DMS79 treated with DMSO at 0.1 percent for 48 hours (cell line): ENCODE measurements at regions not wholly inside any gene's neighbourhood (a gene's known extent, or its start where the extent isn't known, plus 50 kb on each side); places are given as distances from the start of the nearest gene placed in this dataset.
"Not testable (repeated sequence)": the region's sequence is repeated elsewhere in the genome, so short reads cannot be mapped to it uniquely, and the experiment has no call there.

Experiments
- DNase-seq: peaks from one replicate; lab custom pipeline; 2025; lab: John Stamatoyannopoulos, UW

DNA sequence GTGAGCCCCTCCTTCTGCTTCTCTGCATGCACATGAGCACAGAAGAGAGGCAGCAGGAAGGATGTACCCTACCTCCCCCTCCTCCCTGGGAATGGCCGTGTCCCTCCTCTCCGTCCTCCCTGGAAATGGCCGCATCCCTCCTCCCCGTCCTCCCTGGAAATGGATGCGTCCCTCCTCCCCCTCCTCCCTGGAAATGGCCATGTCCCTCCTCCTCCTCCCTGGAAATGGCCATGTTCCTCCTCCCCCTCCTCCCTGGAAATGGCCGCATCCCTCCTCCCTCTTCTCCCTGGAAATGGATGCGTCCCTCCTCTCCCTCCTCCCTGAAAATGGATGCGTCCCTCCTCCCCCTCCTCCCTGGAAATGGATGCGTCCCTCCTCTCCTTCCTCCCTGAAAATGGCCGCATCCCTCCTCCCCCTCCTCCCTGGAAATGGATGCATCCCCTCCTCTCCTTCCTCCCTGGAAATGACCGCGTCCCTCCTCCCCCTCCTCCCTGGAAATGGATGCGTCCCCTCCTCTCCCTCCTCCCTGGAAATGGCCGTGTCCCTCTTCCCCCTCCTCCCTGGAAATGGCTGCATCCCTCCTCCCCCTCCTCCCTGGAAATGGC, 428.6 kb downstream of the AACS start:
- no peak for DNase-seq

DNA sequence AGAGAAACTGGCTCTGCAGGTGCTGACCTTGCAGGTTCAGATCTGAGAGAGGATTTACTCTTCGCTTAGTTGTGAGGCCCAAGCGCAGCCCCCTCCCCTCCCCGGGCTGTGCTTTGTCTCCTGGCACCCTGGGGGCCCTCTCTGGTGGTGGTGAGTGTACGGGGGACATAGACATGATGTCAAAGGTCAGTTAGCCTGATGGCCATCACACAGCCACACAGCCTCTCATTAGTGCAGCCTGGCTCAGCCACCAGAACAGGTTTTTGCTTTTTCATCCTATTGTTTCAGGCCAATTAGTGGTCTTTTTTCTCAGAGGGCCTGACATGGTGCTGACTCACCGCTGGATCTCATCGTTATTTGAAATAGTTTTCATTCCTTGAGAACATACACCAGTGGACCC, 437.9 kb downstream of the AACS start:
- DNase-seq, result no peak

DNA sequence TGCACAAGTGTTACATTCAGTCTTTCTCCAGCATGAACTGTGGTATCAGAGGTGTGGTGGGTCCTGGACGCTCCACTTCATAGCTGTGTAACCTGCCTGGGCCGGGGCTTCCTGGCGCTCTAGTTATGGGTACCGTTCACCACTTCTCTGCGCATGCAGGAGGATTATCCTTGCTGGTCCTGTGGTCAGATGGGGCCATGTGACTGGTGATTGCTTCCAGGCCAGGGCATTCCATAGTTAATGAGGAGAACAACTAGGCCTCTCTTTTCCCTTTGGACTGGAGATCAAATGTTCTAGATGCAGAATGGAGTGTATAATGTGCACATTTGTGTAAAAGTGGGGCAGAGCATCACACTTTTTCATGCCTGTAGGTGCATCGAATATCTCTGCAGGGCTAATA, 444.0 kb downstream of the AACS start:
- DNase-seq, result no peak

DNA sequence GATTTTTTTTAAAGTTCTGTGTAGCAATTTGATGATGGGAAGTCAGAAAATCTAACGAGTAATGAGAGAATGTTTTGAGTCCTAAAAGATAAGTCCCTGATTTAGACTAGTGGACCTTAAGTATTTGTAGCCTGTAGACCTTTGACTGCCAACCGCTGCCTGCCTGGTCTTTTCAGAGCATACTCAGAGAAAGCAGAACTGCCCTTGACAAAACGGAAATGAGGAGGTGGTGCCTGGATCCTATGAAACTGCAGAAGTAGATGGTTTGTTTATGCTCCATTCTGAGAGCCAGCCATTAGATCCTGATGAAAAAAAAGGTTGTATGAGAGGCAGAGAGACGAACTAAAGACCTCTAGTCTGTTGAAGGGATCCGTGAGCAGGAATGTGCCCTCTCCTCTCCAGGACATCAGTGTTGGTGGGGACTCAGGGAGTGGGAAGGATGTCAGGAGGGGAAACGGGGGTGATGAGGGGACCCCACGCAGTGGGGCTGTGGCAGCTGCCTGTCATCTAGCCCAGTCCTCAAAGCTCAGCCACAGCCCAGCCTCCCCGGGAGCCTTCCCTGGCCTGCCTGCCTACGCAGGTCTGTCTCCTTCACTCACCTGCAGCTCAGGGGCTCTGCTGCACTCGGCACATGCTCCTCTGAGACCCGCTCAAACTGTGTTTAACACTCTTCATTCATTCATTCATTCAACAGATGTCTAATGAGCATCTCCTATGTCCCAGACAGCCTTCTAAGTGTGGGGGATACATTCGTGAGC, 447.5 kb downstream of the AACS start:
- no peak for DNase-seq

DNA sequence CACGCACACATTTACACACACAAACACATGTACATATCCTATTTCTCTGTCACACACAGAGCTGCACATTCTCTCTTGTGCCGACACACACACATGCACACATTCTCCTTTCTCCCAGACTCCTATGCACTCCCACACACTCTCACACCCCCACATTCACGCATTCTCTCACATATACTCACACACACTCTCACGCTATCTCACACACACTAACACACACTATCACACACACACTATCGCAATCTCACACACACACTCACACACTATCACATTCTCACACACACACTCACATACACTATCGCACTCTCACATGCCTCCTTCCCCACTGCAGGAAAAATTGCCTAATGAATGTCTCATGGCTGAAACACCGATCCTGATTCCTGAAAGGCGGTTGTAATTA, 450.7 kb downstream of the AACS start:
- DNase-seq, result no peak

DNA sequence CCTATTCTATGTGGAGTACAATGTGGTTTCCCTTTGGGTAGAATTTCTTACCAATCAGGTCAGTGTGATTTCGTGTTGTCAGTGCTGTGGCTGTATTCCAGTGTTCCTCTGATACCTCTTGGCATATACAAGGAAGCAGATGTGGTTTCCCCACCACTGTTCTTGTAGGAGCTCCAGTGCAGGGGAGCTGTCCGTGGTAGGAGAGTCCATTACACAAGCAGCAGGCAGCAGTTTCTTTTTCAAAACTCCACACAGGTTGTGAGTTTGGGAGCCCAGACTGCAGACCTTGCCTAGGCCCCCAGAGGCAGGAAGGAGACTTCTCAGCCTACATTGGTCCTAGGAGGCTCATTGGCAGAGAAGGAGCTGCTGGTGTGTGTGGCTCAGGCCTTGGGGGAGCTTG, 452.8 kb downstream of the AACS start:
- DNase-seq, result no peak

DNA sequence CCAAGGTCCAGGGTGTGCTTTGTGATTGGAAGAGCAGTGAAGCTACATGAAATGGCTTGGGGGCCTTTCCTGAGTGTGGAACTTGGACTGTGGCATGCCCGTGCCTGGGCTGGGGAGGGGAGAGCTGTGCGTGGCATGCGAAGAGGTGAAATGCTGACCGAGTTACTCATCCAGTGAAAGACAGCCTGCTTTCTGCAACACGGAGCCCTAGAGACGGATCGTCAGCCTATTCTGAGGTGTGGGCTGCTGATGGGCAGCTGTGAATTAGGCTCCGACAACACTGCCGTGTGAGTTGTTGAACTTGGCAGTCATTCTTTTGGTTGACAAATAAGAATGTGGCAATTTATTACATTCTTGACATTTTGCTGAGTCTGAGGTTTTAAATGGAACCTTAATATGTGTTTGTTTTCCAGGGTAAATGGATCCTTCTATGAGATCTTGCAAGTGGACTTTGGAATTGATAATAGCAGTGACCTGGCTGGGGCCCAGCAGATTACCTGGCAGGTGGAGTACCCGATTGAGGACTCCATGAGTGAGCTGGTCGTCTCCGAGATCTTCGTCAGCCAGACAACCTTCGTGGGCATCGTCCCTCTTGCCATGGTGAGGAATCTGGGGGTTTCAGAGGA, 453.9 kb downstream of the AACS start:
- DNase-seq, result no peak

DNA sequence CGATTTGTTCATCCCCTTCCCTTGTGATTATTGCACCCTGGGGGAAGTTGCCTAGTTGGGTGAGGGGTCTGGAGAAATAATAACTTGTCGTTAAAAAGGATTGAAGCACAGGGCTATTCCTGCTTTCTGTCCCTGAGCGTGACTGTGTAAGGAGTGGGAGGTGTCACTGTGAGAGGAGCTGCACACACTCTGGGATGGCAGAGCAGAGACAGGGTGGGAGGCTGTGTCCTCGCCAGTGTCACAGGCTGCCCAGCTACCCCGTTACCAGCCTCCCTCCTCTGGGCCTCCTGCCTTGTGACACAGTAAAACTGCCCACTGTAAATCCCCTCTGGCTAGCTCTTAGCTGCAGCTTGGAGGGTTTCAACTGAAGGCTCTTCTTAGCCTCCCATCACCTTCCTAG, 460.6 kb downstream of the AACS start:
- no peak for DNase-seq

DNA sequence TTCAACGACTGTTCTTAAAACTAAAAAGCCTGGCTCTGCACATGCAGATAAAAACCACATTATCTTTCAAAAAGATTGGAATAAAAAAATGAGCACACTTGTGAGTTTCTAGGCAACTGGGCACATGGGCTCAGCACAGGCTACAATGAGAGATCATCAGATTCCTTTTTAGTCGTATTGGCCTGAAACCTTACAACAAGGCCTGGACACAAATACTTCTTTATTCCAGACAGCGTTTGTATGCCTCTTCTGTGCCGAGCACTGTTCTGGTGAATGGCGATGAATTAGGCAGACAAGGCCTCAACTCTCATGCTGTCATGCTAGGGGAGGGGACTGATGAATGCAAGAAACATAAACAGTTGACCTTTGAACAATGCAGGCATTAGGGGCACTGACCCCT, 463.0 kb downstream of the AACS start:
- no peak for DNase-seq

DNA sequence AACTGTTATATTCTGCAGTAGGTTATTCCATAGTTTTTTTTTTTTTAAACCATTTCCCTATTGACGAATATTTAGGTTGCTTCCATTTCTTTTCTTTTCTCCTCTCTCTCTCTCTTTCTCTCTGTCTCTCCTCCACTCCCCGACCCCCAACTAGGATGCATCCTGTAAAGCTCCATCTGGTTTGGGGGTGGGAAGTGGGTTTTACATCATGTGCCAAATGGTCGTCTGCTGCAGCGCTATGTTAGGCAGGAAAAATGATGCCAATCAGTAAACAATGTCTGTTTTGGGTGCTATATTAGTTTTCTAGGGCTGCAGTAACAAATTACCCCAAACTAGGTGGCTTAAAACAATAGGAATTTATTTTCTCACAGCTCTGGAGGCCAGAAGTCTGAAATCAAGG, 465.0 kb downstream of the AACS start:
- DNase-seq, result no peak

DNA sequence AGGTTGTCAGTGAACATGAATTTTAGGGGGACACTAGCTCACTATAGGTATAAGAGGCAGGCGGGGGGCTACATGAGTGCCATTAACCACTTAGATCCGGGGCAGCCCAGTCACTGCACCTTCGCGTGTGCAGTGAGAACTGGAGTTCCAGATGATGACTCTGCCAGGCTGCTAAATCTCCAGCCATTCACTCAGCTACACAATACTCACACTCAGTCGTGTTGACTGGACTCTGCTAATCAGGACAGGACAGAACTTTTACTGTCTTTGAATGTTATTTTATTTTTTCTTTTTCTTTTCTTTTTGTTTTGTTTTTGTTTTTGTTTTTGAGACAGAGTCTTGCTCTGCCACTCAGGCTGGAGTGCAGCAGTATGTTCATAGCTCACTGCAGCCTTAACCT, 465.6 kb downstream of the AACS start:
- DNase-seq, result no peak

DNA sequence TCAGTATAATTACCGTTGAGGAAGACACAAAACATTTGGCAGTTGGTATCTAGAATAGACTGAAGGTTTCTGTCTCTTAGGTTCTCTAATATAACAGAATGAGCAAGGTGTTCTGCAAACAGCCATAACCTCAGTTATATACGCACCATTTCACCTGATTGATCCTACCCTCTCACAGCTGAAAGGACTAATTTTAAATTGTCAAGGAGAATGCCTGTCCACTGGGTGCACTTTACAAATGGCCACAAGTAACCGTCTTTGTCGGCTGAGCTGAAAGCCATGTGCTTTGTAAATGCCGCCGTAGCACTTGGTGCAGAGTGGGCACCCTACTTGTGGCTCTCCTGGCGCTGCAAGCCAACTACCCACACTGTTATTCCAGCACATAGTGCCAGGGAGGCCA, 466.3 kb downstream of the AACS start:
- DNase-seq, result no peak

DNA sequence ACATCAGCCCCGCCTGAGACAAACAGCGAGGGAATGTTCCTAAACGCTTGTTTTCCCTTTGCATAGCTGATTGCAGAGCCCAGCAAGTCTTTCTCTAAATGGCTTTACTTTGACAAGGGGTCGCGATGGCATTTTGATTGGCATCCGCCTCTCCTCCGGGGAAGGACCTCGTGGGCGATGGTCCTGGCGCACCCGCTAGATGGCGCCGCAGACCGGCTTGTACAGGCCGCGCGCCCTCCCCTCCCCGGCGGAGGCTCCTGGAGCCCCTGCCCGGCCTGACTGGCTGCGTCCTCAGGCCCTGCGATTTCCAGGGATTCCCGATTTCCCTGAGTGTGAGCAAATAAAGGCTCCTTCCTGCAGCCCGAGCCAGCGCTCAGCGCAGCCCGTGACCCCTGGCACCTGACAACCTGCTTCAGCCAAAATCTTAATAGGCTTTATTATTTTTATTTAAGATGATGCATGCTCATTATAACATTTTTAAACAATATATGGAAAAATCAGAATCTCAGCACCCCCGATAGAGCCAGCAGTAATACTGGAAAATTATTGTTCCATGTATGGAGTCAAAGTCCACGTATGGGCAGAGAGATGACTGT, 468.3 kb downstream of the AACS start:
- no peak for DNase-seq

DNA sequence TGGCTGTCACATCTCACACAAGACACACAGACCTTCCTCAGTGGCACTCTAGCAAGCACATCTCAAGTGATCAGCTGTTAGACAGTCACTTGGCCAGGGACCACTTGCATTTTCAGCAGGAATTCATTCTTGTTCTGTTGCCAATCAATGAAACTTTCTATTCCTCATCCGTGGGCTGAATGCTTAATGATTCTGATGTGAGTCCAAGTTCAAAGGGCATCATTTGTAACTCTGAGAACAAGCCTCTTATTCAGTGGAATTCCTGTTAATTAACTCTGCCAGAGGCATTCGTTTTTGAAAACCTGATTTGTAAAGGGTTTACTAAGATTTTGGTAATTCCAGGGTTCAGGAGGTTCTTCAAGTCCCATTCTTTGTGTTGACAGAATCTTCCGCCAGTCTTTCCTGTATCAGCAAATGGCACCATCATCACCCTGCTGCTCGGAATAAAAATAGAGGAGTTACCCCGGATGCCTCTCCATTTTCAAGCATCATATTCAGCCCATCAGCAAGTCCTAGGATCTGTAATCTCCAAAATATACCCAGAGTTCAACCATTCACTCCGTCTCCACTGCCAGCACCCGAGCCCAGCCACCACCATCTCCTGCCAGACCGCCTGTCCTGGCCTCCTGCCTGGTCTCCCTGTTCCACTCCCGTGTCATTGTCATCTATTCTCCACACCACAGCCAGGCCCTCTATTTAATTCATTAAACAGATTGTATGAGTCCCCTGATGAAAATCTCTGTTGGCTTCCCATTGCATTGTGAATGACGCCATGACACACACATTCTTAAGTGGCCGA, 473.4 kb downstream of the AACS start:
- no peak for DNase-seq

DNA sequence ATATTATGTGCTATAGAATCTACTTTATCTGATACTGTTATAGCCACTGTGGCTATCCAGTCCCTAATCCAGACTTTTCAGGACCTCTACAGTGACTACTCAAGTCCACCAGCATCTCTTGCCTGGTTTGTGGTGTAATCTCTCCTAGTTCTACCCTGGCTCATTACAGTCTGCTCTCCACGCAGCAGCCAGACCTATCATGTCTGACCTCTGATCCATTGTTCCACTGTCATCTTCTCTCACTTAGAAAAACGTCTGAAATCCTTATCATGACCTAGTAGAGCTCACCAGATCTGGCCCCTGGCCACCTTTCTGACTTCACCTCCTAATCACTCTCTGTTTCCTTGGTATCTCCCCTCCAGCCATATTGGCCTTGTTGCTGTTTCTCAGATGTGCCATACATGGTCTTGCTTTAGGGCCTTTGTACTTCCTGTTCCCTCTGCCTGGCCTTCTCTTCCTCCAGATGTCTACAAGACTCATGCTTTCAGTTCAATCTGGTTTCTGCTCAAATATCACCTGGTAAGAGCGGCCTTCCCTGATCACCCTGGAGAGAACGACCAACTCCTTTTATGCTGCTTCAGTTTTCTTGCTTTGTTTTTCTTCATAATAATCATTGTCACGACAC, 475.5 kb downstream of the AACS start:
- DNase-seq, result no peak

DNA sequence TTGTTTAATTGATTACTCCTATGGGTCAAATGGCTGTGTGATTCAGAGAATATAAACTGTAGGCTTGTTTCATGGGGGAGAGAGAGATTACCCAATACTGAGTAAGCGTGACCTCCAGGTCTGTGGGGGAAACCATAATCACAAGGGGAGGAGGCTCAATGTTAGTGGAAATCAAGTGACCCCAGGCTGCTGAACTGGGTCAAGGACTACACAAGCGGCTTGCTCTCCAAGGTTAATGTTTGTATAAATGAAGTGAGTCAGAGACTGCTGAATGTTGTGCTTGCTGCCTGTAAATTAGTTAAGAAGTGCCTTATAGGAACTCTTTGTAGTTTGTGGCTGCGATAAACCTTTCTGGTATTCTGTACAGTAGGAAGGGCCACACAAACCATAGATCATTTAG, 479.7 kb downstream of the AACS start:
- DNase-seq, result no peak

DNA sequence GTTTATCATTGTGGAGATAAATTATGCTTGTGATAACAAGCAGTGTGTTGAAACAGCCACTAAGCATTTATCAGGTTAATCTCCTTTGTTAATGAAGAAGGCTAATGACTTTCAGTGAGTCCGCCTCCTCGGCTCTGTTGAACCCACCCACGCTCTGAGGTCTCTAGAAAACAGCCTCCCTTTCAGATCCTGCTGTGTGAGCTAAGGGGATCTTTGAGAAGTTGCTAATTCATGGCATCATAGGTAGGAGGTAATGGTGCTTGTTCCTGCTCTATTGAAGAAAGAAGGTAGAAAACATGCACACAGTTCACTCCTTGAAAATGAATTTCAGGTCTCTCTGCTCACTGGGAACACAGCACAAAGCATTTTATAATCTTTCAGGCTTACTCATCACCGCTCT, 483.9 kb downstream of the AACS start:
- DNase-seq, result no peak

DNA sequence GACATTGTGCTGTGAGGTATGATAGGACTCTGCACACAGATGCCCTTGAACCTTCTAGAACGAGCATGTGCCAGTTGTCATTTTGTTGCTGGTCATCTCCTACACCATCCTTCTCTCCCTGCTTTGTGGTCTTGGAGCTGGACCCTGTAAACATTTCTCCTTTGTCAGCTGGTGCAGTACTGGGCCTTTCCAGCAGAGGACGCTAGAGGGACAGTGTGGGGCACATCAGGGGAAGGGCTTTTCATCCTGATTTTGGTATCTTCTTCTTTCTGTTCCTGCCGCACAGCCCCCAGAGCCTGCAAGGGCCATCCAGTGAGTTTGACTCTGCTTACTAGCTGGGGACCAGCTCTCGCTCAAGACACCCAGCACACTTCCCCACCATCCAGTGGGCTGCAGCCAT, 484.6 kb downstream of the AACS start:
- DNase-seq, result no peak

DNA sequence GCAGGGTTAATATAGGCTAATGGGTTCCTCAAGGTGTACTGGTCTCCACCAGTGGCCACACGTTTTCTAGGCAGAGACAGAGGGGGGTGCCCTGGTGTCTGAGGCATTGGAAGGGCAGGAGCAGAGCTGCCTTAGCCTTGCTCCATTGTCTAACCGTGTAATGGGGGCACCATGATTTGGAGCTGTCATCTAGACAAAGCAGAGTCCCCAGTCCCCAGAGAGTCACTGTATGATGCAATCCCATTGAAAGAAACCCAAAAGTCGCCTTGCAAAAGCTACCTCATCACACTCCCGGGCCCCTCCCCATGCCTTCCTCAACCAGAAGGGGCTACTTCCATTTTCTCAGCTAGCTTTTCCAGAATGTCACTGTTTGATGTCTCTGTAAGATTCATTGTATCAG, 487.1 kb downstream of the AACS start:
- no peak for DNase-seq

DNA sequence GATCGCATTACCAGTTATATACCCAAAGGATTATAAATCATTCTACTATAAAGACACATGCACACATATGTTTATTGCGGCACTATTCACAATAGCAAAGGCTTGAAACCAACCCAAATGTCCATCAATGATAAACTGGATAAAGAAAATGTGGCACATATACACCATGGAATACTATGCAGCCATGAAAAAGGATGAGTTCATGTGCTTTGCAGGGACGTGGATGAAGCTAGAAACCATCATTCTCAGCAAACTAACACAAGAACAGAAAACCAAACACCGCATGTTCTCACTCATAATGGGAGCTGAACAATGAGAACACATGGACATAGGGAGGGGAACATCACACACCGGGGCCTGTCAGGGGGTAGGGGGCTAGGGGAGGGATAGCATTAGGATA, 495.8 kb downstream of the AACS start:
- not testable (repeated sequence) for DNase-seq

DNA sequence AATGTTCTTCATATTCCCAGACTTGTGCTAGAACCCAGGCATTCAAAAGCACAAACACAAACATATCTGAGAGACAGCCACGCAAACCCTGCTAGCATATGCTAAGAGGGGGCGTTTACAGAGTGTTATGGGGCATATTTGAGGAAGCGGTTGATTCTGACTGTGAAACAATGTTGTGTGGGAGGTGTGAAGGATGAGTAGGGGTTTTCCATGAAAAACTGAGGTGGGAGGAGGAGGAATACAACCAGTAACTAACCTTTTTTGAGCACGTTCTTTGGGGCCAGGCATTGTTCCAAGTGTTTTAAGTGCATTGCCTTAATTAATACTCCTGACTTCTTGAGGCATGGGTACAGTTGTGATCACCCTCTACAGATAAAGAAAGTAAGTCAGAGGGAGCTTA, 499.5 kb downstream of the AACS start:
- DNase-seq, result no peak

DNA sequence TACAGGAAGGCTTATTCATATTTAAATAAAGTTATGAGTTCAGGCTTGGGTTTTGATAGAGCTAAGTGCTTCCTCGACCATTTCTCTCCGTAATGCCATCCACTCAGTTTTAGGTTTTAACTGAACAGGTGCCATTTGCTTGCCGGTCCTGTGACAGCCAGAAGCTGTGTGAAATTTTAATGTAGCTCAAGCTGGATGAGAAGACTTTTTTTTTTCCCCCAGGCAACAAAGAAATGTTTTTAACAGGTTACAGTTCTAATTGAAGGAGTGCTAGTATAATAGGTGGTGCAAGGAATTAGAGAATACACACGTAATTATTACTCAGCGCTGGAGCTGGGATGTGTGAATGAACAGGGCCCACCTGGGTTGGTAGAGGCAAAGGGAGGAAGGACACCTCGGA, 502.3 kb downstream of the AACS start:
- DNase-seq, result no peak
